GM10248 (cell line): ENCODE measurements at regions not wholly inside any gene's neighbourhood (a gene's known extent, or its start where the extent isn't known, plus 50 kb on each side); places are given as distances from the start of the nearest gene placed in this dataset.

Source experiments
- CTCF ChIA-PET: fragments of 300-600 bp; sonication (Branson Sonifier 250); formaldehyde crosslinking; extraction: SDS; loops from one replicate; lab custom pipeline; 2021; ENCODE audit warnings: antibody characterized with exemption; lab: Yijun Ruan, JAX
- POLR2A ChIA-PET: fragments of 350-650 bp; sonication (Branson Sonifier 250); formaldehyde crosslinking; extraction: SDS; loops from one replicate; lab custom pipeline; 2020; ENCODE audit warnings: antibody characterized with exemption; lab: Yijun Ruan, JAX
- DNase-seq: peaks from one replicate; pipeline ENCODE4 v3.0.0; 2012; ENCODE audit errors: extremely low spot score
- TF ChIP-seq, protein P1 (sequence below): IDR thresholded peaks from 2 replicates; pipeline ENCODE4 v1.5.1; 2012; ENCODE audit warnings: mild to moderate bottlenecking, low read depth; ENCODE audit errors: extremely low read depth, missing control alignments, control extremely low read depth

DNA sequence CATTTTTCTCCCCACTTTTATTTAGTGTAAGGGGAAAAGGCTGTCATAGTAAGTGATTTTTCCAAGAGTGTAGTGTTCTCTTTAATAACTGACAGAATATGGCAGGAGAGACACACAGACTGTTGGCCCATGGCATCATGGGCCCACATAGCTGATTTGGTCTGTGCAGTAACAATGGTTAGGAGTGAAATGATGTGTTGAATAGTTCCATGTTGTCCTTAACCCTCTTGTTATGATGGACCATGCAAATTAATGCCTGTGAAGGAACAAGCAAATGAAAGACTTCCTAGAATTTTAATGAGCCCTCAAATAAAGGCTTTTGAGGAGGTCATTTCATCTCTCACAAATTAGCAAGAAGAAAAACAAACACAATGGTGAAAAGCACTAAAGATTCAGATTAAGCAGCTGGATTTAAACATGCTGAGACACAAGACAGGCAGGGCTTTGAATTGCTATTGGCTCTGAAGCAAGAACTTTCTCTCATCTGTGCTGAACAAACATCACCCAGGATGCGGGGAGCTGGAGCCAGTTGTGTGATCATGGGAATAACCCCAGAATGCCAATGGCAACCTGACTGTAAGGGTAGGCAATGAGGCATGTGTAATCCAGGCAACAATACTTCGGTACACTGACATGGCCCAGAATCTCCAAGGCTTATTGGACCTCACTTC lies 136.7 kb upstream of the VEPH1 start:
- DNase-seq = no peak
- TF ChIP-seq, protein P1, sequence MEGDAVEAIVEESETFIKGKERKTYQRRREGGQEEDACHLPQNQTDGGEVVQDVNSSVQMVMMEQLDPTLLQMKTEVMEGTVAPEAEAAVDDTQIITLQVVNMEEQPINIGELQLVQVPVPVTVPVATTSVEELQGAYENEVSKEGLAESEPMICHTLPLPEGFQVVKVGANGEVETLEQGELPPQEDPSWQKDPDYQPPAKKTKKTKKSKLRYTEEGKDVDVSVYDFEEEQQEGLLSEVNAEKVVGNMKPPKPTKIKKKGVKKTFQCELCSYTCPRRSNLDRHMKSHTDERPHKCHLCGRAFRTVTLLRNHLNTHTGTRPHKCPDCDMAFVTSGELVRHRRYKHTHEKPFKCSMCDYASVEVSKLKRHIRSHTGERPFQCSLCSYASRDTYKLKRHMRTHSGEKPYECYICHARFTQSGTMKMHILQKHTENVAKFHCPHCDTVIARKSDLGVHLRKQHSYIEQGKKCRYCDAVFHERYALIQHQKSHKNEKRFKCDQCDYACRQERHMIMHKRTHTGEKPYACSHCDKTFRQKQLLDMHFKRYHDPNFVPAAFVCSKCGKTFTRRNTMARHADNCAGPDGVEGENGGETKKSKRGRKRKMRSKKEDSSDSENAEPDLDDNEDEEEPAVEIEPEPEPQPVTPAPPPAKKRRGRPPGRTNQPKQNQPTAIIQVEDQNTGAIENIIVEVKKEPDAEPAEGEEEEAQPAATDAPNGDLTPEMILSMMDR = no peak
- POLR2A ChIA-PET = no interaction called here
- CTCF ChIA-PET = interaction anchor here (2.2 kb wide), 1 partner anchor 34 kb away, joined by 10 read pairs; no protein-coding TSS in a partner anchor

- DNase-seq = no peak
- ChIA-PET CTCF (interaction anchor here (1.2 kb wide), 2 partner anchors 15 to 26 kb away, joined by 3 to 4 read pairs; no protein-coding TSS in a partner anchor), POLR2A (no interaction called here)
- TF ChIP-seq, protein P1 = no peak
Observed at GRCh38 chr3:157637866-157638265, 134.7 kb upstream of the VEPH1 start.

- ChIA-PET POLR2A (no interaction called here), CTCF (interaction anchor here (1.0 kb wide), 1 partner anchor 19 kb away, joined by 3 read pairs; no protein-coding TSS in a partner anchor)
- TF ChIP-seq, protein P1 = no peak
- DNase-seq = no peak
Observed at GRCh38 chr3:157633241-157633640, 130.0 kb upstream of the VEPH1 start.

- TF ChIP-seq, protein P1 = no peak
- ChIA-PET POLR2A (no interaction called here), CTCF (interaction anchor here (0.8 to 2.7 kb wide), 3 partner anchors 9 to 26 kb away, joined by 4 to 13 read pairs (median 4); no protein-coding TSS in a partner anchor)
- no peak for DNase-seq
Observed at GRCh38 chr3:157632075-157632474, 128.9 kb upstream of the VEPH1 start.

DNA sequence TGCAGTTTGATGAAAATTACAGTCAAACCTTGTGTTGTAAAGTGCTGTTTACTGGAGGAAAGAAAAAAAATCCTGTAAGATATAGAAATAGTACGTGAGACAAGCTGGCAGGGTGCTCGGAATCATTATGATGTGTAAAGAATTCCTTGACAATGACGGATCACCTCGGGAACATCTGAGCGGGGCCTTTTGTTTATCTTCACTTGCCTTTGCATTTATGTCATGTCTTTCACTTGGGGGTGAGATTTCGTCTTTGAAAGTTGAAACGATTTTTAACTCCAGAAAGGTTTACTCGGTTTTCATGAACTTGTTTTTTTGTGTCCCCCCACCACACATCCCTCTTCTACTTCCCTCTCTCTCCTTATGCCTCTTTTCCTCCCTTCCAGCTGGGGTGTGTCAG lies 128.3 kb upstream of the VEPH1 start:
- DNase-seq = no peak
- ChIA-PET POLR2A (no interaction called here), CTCF (interaction anchor here (0.8 to 2.7 kb wide), 4 partner anchors 9 to 25 kb away, joined by 3 to 13 read pairs (median 4); no protein-coding TSS in a partner anchor)
- TF ChIP-seq, protein P1 = no peak

GRCh38 chr3:157626817-157627216 lies 123.6 kb upstream of the VEPH1 start:
- ChIA-PET CTCF (interaction anchor here (1.7 kb wide), 1 partner anchor 20 kb away, joined by 7 read pairs; no protein-coding TSS in a partner anchor), POLR2A (no interaction called here)
- TF ChIP-seq, protein P1 = no peak
- DNase-seq = no peak
